ENCODE measurements at regions not wholly inside any gene's neighbourhood (a gene's known extent, or its start where the extent isn't known, plus 50 kb on each side); places are given as distances from the start of the nearest gene placed in this dataset.

GRCh38 chr10:28783087-28783486 lies 105.8 kb downstream of the BAMBI start:
- DNase-seq (ENCODE audit: low read depth) = no peak

- DNase-seq (ENCODE audit: low read depth) = no peak
These were observed 107.7 kb downstream of the BAMBI start for GRCh38 chr10:28785018-28785417.

GRCh38 chr10:28788252-28788651 lies 110.9 kb downstream of the BAMBI start:
- DNase-seq (ENCODE audit: low read depth) = no peak

- DNase-seq (ENCODE audit: low read depth) = no peak
These were observed 111.4 kb downstream of the BAMBI start for GRCh38 chr10:28788762-28789161.

DNA sequence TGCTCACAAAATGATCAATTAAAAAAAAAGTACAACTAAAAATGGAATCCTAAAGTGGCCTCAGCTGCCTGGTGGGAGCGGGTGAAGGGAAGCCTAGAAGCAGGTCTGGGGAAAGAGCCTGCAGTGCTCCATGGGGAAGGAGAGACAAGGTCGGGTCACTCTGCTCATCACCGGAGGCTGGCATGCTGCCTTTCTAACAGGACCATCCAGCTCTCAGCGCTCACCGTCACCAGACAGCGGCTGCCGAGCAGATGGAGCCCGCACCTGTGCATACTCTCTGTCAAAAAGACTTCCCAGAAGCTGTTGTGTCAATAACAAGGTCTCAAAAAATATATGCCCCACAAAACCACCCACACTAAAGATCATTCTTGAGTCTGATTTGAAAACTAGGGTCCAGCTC lies 112.8 kb downstream of the BAMBI start:
- no peak for DNase-seq (ENCODE audit: low read depth)

- DNase-seq (ENCODE audit: low read depth) = no peak
These were observed 116.2 kb downstream of the BAMBI start for GRCh38 chr10:28793482-28793881.

DNA sequence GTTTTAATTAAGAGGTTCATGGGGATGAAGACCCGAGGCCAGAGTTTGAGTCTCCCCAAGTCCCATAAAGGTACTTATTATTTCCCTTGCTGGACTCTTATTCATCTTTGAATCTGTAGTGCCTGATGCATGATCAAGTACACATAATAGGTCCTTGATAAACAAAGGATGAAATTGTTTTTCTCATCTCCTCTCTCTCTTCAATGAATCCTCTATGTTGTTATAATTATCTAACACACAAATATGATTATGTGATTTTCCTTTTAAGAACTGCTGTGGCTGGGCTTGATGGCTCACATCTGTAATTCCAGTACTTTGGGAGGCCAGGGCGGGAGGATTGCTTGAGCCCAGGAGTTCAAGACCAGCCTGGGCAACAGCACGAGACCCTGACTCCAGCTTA lies 117.7 kb downstream of the BAMBI start:
- no peak for DNase-seq (ENCODE audit: low read depth)

DNA sequence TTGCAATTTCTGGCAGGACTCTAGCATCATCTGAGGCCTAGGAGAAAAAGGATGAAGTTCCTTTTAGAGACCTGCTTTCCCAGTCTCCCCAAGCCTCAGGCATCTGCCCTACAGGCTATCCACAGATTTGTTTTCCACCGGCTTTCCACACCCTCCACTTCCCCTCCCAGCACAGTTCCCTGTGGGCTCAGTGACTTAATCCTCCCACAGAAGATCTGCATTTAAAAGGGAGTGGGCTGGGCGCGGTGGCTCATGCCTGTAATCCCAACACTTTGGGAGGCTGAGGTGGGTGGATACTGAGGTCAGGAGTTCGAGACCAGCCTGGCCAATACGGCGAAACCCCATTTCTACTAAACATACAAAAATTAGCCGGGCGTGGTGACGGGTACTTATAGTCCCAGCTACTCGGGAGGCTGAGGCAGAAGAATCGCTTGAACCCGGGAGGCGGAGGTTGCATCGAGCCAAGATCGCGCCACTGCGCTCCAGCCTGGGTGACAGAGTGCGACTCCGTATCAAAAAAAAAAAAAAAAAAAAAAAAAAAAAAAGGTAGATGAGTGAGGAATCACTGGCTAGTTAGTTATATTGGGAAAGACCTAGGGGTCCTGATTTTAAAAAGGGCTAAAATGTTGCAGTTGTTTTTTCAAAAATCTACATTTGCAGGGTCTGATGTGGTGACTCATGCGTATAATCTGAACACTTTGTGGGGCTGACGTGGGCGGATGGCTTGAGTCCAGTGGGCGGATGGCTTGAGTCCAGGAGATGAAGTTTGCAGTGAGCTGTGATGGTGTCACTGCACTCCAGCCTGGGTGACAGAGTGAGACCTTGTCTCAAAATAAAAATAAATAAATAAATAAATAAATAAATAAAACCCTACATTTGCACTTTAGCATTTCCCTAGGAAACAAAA lies 119.5 kb downstream of the BAMBI start:
- DNase-seq (ENCODE audit: low read depth) = no peak

- DNase-seq (ENCODE audit: low read depth) = no peak
These were observed 120.6 kb downstream of the BAMBI start for GRCh38 chr10:28797904-28798371.

DNA sequence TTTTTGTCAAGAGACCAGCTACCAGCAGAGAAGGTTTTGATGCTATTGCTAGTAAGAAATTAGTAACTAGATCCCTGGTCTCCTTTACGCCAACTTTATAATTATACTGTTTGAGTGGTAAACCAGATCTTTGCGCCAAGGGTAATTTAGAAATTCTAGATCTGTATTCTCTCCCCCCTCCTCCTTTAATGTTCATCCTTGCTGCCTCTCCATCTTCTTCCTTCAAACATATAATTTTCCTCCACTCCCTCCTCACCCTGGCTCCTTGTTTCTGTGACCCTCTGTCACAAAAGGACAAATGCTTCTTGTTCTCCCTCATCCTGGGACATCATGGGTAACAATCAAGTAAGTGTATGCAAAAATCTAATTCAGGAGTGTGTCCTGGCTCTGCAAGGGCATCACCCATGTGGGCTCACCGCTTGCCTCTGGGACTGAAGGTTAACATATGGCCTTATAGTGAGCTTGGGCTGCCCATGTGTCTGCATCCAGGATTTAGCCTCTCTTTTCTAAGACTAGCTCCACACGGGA lies 121.2 kb downstream of the BAMBI start:
- DNase-seq (ENCODE audit: low read depth) = no peak

GRCh38 chr10:28798964-28799363 lies 121.6 kb downstream of the BAMBI start:
- no peak for DNase-seq (ENCODE audit: low read depth)

GRCh38 chr10:28800144-28800543 lies 122.8 kb downstream of the BAMBI start:
- no peak for DNase-seq (ENCODE audit: low read depth)

GRCh38 chr10:28801247-28801646 lies 123.9 kb downstream of the BAMBI start:
- no peak for DNase-seq (ENCODE audit: low read depth)

DNA sequence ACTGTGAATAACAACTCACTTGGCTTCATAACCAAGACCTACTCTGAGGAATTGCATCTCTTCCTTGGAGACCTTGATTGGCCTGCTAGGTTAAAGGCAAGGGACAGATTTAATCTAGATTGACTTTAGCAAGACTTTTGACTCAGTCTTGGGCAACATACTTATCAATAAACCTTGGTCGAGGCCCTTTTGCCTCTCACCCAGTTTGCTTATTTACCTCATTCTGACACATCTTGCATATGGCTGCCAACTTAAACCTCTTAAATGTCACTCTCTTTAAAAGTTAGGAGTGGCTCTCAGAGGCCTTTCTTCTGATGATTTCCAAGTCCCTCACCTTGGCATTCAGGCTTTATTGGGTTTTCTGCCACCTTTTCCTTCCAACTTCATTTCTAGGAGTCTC lies 124.5 kb downstream of the BAMBI start:
- no peak for DNase-seq (ENCODE audit: low read depth)

GRCh38 chr10:28805390-28805789 lies 128.1 kb downstream of the BAMBI start:
- DNase-seq (ENCODE audit: low read depth) = no peak

DNA sequence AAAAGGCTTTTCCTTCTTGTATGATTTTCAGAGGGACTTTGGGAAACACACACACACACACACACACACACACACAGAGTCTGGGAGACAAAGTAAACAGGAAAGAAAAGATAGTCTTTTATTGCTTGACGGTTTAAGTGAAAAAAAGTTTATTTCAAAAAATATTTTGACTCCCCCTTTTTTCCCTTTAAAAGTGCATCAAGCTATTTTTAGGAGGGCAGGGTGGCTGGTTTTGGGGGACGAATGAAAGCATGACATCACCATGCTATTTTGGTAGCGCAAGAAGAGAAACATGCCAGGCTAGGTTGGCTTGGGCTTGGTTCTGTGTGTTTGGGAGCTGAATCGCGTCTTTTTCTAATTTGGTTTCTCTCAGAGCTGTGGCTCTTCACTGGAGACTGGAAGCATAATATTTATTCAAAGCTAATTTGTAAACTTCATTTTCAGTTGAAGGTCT lies 129.2 kb downstream of the BAMBI start:
- no peak for DNase-seq (ENCODE audit: low read depth)

DNA sequence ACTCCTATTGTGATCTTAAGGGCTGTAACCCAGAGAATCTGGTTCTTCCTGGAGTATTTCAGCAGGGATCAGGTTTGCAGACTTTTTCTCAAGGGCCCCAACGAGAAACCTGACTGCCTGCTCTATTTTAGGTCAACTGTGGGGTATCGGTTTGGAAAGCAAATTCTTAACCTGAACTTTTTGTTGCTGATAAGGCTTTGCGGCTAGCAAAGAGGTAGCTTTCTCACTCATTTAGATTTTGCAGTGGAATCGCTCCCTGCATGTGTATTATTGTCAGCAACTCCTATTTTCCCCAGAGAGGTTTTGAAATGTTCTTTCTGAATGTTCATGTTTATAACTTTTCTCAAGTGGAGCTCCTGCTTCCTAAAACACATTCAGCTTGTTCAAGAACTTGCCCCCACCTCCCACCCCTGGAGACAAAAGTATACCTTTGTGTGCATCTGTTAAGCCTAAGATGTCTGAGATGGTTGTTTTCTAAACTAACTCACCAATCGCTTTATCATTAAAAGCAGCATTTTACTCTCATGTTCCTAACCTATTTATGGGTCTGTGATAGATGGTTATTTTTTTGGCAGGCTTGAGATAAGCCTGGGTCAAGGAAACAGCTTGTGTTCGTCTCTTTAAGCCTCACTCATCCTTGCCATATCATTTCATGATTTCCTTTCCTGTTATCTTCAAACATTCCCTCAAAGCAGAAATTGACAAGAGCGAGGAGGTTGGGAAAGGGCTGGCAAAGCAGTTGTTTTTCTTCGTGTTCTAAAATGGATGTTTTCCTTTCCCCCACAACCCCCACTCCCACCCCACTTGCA lies 129.8 kb downstream of the BAMBI start:
- DNase-seq (ENCODE audit: low read depth) = no peak

- DNase-seq (ENCODE audit: low read depth) = no peak
These were observed 130.7 kb downstream of the BAMBI start for GRCh38 chr10:28807760-28808613.

DNA sequence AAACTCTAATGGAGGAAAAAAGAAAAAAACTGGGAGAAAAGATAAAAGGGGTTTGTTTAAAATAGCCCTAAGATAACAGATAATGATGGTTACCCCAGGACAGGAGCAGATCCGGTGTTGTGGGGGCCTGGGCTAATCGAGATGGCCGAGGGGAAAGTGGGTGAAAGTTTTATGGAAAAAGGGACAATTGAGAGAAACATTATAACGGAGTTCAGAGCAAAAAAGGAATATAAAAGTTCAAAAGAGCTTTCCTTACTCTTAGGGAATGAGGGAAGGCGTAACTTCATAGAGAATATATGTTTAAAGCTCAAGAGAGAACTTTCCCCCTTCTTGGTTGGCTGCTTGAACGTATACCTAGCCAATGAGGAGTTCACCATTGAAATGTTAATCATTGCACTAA lies 131.4 kb downstream of the BAMBI start:
- DNase-seq (ENCODE audit: low read depth) = no peak

GRCh38 chr10:28810057-28810870 lies 132.9 kb downstream of the BAMBI start:
- DNase-seq (ENCODE audit: low read depth) = no peak

All from GM04503 (cell line).